Upper lobe of left lung (tissue), 6 donors: ENCODE measurements at regions not wholly inside any gene's neighbourhood (a gene's known extent, or its start where the extent isn't known, plus 50 kb on each side); places are given as distances from the start of the nearest gene placed in this dataset.
A peak's percentile ranks its signal among the peaks of the same experiment; 100 is the strongest.

Experiments used
- ATAC-seq, 2 donors: fragments of 200-7000 bp; cut with Tn5 transposase; one replicate each; pipeline ENCODE4 v1.9.1; 2022; ENCODE audit warnings: mild to moderate bottlenecking in 2 of 2, moderate library complexity in 2 of 2; ENCODE audit not compliant: low FRiP score in 2 of 2
- DNase-seq, 2 donors: peaks; one replicate each; pipeline ENCODE4 v3.0.0-alpha.2; 2019 to 2020
- H3K27ac ChIP-seq, 4 donors: fragments of 200-600 bp; sonication (generic); one replicate each; pipeline ENCODE4 v1.5.1; 2016 to 2019
- H3K27me3 ChIP-seq, 4 donors: fragments of 200-600 bp; sonication (generic); one replicate each; pipeline ENCODE4 v1.5.1; 2017 to 2019
- H3K36me3 ChIP-seq, 4 donors: fragments of 200-600 bp; sonication (generic); one replicate each; pipeline ENCODE4 v1.5.1; 2016 to 2019
- H3K4me1 ChIP-seq, 4 donors: fragments of 200-600 bp; sonication (generic); one replicate each; pipeline ENCODE4 v1.5.1; 2018 to 2019
- H3K4me3 ChIP-seq, 4 donors: fragments of 200-600 bp; sonication (generic); one replicate each; pipeline ENCODE4 v1.5.1; 2017 to 2019; ENCODE audit warnings: mild to moderate bottlenecking in 2 of 4, moderate library complexity in 1 of 4
- H3K9me3 ChIP-seq, 4 donors: fragments of 200-600 bp; sonication (generic); one replicate each; pipeline ENCODE4 v1.5.1; 2018 to 2019
- EP300 ChIP-seq, 4 donors: sonication (generic); formaldehyde crosslinking; IDR thresholded peaks; one replicate each; pipeline ENCODE4 v1.5.1; 2017; ENCODE audit warnings: antibody characterized with exemption in 4 of 4, control low read depth in 2 of 4
- POLR2A ChIP-seq, 4 donors: fragments of 450-650 bp; IDR thresholded peaks; one replicate each; pipeline ENCODE4 v1.5.1; 2016 to 2017; ENCODE audit warnings: antibody characterized with exemption in 4 of 4, mild to moderate bottlenecking in 2 of 4
- POLR2AphosphoS5 ChIP-seq, 2 donors: sonication (generic); formaldehyde crosslinking; IDR thresholded peaks; one replicate each; pipeline ENCODE4 v1.5.1; 2017; ENCODE audit warnings: antibody characterized with exemption in 2 of 2
- WGBS, 2 donors: methylation state at CpG; one replicate each; pipeline ENCODE4 v1.1.5; 2017 to 2018; 5-methylcytosine and 5-hydroxymethylcytosine counted together
- TF ChIP-seq, protein P1 (sequence below), 6 experiments: fragments of 450-650 bp in 4 of 6; fragments of 200-600 bp in 2 of 6; sonication (generic) in 2 of 6; IDR thresholded peaks; one replicate each; pipeline ENCODE4 v1.5.1; 2016 to 2019; ENCODE audit warnings: antibody characterized with exemption in 6 of 6
- donor health status: DM: no; HTN: no; CAD: no; lungs with moderate emphysema.
- donor health status: DM: no; HTN: yes; CAD: no; lungs with severe emphysema.

DNA sequence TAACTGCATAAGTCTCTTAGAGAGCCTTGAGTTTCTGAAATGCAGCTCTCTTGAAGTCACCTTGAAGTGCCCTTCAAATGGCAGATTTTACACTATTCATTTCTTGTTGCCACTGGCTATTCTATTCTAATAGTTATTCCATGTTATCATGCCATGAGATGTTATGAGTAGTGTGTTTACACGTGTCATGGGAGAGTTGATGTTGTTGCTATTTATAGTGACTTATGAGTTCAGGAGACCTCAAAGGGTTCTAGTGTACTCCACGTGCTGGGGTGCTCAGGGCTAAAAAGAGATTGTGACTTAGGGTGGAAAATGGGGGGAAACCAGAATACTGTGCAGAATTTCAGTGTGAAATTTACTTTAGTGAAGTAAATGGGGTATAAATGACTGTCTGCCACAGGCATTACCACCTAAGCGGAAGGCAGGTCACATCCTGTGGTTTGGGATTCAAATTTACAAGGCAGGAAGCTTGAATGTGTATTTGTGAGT, 77.1 kb upstream of the SLC4A4 start:
- H3K27me3 ChIP-seq = no peaks in the 10 kb centered on the region
- H3K4me3 ChIP-seq = no peak overlapping the region
- H3K27ac ChIP-seq = no peak overlapping the region
- ATAC-seq (no peak), DNase-seq (no peak)
- H3K4me1 ChIP-seq = peaks cover 16 to 26% (median 22%) of the 10 kb centered on the region in 4 donors
- 59 to 60% methylated on average over 3 of the region's 3 CpGs for WGBS, 2 donors
- no peaks in the 10 kb centered on the region for H3K36me3 ChIP-seq
- TF ChIP-seq EP300 (IDR thresholded peaks at IDR 0.05) = no peak
- H3K9me3 ChIP-seq = no peaks in the 10 kb centered on the region

GRCh38 chr4:71262161-71262560, 76.7 kb upstream of the SLC4A4 start:
- DNase-seq = no peak
- H3K27ac ChIP-seq = no peak overlapping the region
- H3K9me3 ChIP-seq = no peaks in the 10 kb centered on the region
- H3K36me3 ChIP-seq = no peaks in the 10 kb centered on the region
- H3K27me3 ChIP-seq = no peaks in the 10 kb centered on the region
- ATAC-seq = no peak
- no peak overlapping the region for H3K4me3 ChIP-seq
- 69 to 84% methylated on average over 3 of the region's 3 CpGs for WGBS, 2 donors
- peaks cover 16 to 26% (median 23%) of the 10 kb centered on the region in 4 donors for H3K4me1 ChIP-seq
- TF ChIP-seq POLR2A (IDR thresholded peaks at IDR 0.05) = no peak
- TF ChIP-seq EP300 (IDR thresholded peaks at IDR 0.05) = no peak
- TF ChIP-seq, protein P1, sequence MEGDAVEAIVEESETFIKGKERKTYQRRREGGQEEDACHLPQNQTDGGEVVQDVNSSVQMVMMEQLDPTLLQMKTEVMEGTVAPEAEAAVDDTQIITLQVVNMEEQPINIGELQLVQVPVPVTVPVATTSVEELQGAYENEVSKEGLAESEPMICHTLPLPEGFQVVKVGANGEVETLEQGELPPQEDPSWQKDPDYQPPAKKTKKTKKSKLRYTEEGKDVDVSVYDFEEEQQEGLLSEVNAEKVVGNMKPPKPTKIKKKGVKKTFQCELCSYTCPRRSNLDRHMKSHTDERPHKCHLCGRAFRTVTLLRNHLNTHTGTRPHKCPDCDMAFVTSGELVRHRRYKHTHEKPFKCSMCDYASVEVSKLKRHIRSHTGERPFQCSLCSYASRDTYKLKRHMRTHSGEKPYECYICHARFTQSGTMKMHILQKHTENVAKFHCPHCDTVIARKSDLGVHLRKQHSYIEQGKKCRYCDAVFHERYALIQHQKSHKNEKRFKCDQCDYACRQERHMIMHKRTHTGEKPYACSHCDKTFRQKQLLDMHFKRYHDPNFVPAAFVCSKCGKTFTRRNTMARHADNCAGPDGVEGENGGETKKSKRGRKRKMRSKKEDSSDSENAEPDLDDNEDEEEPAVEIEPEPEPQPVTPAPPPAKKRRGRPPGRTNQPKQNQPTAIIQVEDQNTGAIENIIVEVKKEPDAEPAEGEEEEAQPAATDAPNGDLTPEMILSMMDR (IDR thresholded peaks at IDR 0.05) = no peak
- TF ChIP-seq POLR2AphosphoS5 (IDR thresholded peaks at IDR 0.05) = no peak

DNA sequence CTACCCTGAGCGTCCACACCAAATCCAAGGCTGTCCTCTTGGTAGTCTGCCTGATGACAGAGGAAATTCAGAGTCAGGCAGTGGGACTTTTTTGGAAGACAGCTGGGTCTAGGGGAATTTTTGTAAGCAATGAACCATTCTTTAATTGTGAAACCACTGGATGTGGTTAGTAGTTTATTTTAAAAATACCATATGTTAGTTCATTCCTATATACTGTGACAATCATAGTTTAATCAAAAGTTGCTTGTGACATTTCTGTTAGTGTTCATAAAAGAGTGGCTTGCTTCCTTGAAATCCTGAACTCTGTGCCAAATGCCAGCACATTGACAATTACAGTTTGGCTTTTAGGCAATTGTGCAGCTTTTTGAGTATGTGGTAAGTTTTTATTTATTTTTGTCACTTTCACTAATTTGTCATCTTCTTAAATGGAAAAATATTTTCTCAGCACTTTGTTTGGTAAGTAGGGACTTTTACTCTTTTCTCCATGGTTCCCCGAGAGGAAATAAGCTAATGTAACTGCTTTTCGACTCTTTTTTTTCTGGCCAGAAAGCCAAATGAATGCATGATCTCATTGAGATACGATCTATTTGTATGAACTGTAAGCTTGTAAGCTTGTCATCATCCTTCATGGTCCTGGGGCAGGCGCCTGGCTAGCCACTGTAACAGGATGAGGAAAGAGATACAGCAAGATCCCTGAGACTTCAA, 72.6 kb upstream of the SLC4A4 start:
- Histone ChIP-seq H3K4me1 (peaks cover 0 to 14% (median 3%) of the 10 kb centered on the region in 4 donors), H3K27me3 (no peaks in the 10 kb centered on the region), H3K9me3 (no peaks in the 10 kb centered on the region), H3K27ac (no peak overlapping the region), H3K4me3 (no peak overlapping the region), H3K36me3 (no peaks in the 10 kb centered on the region)
- TF ChIP-seq POLR2AphosphoS5 (IDR thresholded peaks at IDR 0.05) = no peak
- ATAC-seq = peak in 1 of 2 donors; percentile 86
- DNase-seq = no peak
- WGBS, 2 donors = 57 to 58% methylated on average over 5 of the region's 5 CpGs

DNA sequence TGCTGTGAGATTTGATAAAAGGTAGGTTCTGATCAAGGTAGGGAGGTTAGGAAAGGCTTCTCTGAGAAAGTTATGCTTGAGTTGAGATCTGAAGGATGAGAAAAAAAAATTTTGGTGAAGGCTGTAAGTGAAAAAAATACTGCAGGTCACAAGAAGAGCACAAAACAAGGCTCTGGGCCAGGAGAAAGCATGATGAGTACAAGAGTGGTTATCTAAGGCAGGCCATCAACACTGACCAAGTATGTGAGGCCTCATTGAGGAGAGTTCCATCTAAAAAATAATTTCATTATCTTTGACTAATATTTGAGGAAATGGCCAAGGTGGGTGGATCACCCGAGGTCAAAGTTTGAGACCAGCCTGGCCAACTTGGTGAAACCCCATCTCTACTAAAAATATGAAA, 71.6 kb upstream of the SLC4A4 start:
- Histone ChIP-seq H3K36me3 (no peaks in the 10 kb centered on the region), H3K27me3 (no peaks in the 10 kb centered on the region), H3K27ac (no peak overlapping the region), H3K4me1 (peaks cover 0 to 9% (median 2%) of the 10 kb centered on the region in 4 donors), H3K9me3 (no peaks in the 10 kb centered on the region), H3K4me3 (no peak overlapping the region)
- no peak for DNase-seq
- WGBS, 2 donors = 100% methylated on average over 1 of the region's 1 CpG
- TF ChIP-seq EP300 (IDR thresholded peaks at IDR 0.05) (no peak), POLR2A (IDR thresholded peaks at IDR 0.05) (no peak)
- TF ChIP-seq, protein P1 (IDR thresholded peaks at IDR 0.05) = no peak
- no peak for ATAC-seq

DNA sequence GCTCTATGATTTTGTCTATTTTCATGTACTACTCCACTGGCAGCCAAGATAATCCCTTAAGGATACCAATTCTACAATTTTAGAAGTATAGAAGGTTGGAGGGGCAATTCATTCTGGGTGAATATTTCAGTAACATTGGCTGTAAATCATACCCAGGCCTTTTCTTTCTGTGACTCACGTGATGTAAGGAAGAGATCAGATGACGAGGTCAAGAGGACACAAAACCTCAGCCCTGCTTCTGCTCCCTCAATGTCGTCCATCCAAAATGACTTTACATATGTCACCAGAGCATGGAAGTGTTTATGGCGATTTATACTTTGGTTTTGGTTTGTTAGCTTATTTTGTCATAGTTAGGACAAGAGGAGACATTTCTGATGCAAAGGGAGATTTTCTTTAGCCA, 70.7 kb upstream of the SLC4A4 start:
- TF ChIP-seq POLR2AphosphoS5 (IDR thresholded peaks at IDR 0.05) (no peak), EP300 (IDR thresholded peaks at IDR 0.05) (no peak), POLR2A (IDR thresholded peaks at IDR 0.05) (no peak)
- TF ChIP-seq, protein P1 (IDR thresholded peaks at IDR 0.05) = no peak
- WGBS, 2 donors = 78 to 87% methylated on average over 4 of the region's 4 CpGs
- ATAC-seq (no peak), DNase-seq (no peak)
- H3K4me1 ChIP-seq = peaks cover 0 to 9% (median 2%) of the 10 kb centered on the region in 4 donors
- no peak overlapping the region for H3K4me3 ChIP-seq
- no peak overlapping the region for H3K27ac ChIP-seq
- no peaks in the 10 kb centered on the region for H3K36me3 ChIP-seq
- no peaks in the 10 kb centered on the region for H3K27me3 ChIP-seq
- no peaks in the 10 kb centered on the region for H3K9me3 ChIP-seq

DNA sequence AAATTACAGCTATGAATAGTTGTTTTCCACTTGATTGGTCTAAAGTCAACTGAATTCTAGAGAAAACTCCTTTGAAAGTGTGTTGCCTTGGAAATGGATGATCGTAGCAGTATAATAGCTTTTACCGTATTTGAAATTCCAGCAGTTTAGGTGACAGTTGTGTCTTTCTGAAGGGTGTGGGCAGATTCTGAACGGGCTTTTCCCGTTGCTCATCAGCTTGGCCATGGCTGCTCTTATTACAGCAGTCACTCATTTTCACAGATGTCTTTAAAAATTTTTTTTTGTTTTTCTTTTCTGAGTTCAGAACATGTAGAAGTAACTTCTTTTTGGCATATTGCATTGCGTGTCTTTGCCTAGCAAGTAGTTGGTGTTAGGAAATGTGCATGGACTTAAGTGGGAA, 69.6 kb upstream of the SLC4A4 start:
- Histone ChIP-seq H3K27ac (no peak overlapping the region), H3K27me3 (no peaks in the 10 kb centered on the region), H3K4me1 (peaks cover 0 to 9% (median 2%) of the 10 kb centered on the region in 4 donors), H3K9me3 (no peaks in the 10 kb centered on the region), H3K4me3 (no peak overlapping the region), H3K36me3 (no peaks in the 10 kb centered on the region)
- TF ChIP-seq POLR2AphosphoS5 (IDR thresholded peaks at IDR 0.05) (no peak), POLR2A (IDR thresholded peaks at IDR 0.05) (no peak), EP300 (IDR thresholded peaks at IDR 0.05) (no peak)
- TF ChIP-seq, protein P1 (IDR thresholded peaks at IDR 0.05) = no peak
- ATAC-seq = no peak
- WGBS, 2 donors = 88% methylated on average over 5 of the region's 5 CpGs
- DNase-seq = no peak
